Suppressor macrophage treated with lipopolysaccharide for 4 hours (primary cell): ENCODE measurements at regions not wholly inside any gene's neighbourhood (a gene's known extent, or its start where the extent isn't known, plus 50 kb on each side); places are given as distances from the start of the nearest gene placed in this dataset.

Experiments used
- DNase-seq: peaks from one replicate; pipeline ENCODE4 v3.0.0-alpha.2; 2020

DNA sequence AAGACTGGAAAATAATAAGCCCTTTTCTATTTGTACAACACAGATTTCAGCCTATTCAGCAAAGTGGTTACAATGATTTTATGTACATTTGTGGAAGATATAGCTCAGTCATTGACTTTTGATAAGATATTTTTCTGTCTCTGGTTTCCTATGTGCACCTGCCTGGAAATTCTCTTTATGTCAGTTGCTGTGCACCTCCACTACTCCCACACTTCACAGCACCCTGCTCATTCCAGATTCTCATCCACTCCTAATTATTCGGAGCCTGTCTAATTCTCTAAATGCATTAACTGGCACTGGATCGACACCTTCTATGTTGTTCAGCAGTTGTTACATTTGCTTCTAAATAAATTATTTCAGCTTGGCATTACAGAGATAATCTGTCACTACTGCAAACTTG lies 275.1 kb upstream of the RND3 start:
- DNase-seq: no peak

GRCh38 chr2:150759531-150759930 lies 272.1 kb upstream of the RND3 start:
- DNase-seq: no peak

GRCh38 chr2:150759106-150759505 lies 271.6 kb upstream of the RND3 start:
- no peak for DNase-seq

DNA sequence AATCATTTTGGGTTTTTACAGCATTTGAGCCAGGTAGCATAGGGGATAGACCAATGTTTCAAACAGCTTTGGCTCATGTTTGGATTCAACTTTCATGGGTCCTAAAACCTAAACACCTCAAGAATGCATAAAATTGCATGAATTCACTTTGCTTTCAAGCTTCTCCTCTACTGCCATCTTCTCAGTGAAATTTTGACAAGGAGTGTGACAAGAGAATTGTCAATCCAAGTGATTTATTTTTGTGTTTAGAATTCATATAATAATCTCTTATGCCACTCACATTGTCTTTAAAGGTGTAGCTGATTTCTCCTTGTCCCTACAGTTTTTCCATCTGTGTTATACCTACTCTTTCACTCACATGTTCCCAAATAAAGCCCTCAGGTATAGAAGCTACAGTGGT lies 264.8 kb upstream of the RND3 start:
- no peak for DNase-seq

- no peak for DNase-seq
These were observed 263.3 kb upstream of the RND3 start for GRCh38 chr2:150750720-150751119.

- no peak for DNase-seq
These were observed 254.6 kb upstream of the RND3 start for GRCh38 chr2:150742094-150742493.

DNA sequence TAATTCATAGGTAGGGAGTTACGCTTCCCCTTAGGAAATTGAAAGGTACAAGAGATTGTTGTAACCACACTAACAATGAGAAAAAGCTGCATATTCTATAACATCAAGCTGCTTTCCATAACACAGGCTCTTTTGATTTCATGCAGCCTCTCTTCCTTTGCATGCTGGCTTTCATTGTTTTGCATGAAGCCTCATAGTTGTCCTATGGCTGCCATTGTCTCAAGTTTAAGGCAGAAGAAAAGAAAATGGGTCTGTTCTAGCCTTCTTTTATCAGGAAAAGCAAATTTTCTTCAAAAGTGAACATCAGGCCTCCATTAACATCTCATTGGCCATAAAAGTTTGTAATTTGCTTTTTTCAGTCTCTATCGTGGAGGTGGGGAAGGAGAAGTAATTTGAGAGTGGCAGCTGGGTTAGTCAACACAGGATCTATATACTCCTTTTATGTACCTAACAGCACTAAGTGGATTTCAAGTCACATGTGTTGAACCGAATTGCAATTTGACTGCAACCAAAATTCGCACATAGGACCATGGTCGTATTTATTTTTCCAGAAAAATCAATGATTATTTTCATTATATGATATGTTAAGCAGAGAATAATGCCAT lies 248.5 kb upstream of the RND3 start:
- DNase-seq: no peak

DNA sequence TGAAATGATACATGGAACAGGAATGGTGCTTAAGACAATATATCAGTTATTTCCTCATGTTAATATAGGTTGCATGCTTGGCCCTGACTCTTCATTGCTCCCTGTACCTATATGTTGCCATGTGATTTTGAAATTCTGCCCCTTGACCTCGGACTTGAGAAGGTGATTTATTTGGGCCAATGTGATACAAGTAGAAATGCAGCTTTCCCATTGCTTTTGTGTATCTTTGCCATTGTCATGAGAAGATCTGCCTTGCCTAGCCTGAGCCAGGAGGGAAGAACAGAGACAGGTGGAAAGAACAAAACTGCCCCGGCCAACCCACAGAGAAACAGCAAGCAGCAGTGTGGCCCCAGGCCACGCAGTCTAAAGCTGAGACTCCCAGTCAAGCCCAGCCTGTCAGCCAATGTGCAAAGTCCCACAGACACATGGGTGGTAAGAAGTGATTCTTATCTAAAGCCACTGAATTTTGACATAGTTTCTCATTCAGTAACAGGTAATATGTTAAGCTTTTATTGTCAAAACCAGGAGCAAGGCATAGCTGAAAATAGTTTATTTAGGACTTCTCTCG lies 245.7 kb upstream of the RND3 start:
- DNase-seq: no peak

GRCh38 chr2:150732491-150732890 lies 245.0 kb upstream of the RND3 start:
- no peak for DNase-seq

DNA sequence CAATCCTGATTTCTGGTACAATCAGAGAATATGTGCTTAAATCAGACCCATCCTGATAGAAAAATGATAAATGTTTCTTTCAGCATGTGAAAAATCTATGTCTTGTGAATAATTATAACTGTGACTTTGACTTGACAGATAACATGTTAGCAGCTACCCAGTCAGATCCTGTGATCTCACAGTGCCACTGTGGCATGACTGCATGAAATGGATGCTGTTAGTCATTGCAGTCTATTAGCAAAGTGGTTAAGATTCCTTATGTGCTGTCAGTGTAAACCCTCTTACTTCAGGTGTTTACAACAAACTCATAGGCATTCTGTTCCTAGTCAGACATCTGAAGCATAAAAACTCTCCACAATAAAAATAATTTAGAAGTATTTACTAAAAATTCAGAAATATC lies 244.6 kb upstream of the RND3 start:
- DNase-seq: no peak

GRCh38 chr2:150729495-150729955 lies 242.1 kb upstream of the RND3 start:
- no peak for DNase-seq

DNA sequence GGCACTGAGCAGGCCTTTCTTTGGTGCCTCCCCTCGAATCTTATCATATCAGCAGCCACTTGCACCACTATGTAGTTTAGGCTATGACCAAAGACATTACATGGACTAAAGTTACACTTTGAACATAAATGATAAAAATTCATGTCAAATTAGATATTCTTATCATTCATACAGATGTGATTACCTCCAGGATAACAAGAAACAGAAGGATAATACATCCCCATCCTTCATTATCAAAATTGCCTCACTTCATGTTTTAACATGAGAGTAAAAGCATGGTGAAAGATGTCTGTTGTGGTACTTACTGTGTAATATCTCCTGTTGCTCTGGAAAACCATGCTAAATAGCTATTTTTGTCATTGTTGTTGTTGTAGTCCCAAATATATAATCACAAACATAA lies 230.8 kb upstream of the RND3 start:
- DNase-seq: no peak

GRCh38 chr2:150716186-150716585 lies 228.7 kb upstream of the RND3 start:
- DNase-seq: no peak

GRCh38 chr2:150715501-150715900 lies 228.0 kb upstream of the RND3 start:
- no peak for DNase-seq

- no peak for DNase-seq
These were observed 223.4 kb upstream of the RND3 start for GRCh38 chr2:150710916-150711315.

DNA sequence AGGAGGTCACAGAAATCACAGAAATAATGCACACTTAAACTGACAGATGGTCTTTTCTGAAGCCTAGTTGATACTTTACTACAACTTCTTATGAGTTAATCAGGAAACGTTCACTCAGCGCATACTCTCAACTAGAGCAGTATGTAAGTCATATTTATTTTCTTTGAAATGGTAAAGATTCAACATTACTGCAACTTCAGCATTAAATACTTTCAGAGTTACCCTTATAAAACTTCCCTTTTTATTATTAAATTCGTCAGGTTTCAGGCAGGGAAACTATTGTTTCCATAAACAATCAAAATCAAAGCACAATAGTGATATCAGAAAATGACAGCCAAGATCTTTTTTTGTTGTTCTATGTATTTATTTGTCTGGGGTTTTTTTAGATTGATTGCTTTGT lies 222.6 kb upstream of the RND3 start:
- DNase-seq: no peak

DNA sequence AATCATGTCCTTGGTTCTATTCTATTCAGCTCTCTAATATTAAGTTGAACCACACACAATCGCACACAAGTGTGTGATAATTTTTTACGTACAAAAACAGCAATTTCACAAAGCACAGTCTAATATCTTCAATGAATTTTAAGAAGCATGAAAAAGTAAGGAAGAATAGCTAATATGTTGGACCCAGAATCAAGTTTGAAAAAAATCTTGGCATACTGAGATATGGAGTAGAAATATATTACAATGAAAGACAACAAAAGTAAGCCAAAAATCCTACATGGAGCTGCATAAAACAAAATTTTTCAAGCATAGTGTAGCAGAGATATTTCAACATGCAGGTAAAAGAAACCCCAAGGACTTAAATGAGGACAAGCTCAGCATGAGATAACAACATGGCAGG lies 219.1 kb upstream of the RND3 start:
- DNase-seq: no peak

- no peak for DNase-seq
These were observed 218.3 kb upstream of the RND3 start for GRCh38 chr2:150705767-150706166.

- no peak for DNase-seq
These were observed 217.9 kb upstream of the RND3 start for GRCh38 chr2:150705357-150705756.

DNA sequence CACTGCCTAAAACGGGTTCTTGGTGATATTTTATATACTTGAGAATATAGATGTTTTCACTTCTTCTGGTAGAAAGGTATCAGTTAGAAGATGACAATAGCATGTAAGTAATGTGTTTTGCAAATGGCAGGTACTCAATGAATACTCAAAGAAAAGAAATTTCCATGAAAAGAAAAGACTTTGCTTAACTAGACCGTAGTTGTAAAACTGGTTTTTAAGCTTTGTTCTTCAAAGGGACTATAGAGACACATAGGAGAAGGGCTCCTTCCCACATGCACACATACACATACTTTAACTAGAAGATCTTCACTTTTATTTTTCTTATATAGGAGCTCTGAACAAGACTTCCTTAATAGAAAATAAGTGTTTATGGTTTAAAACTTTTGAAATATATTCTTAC lies 215.3 kb upstream of the RND3 start:
- no peak for DNase-seq

GRCh38 chr2:150700666-150701580 lies 213.5 kb upstream of the RND3 start:
- DNase-seq: no peak

DNA sequence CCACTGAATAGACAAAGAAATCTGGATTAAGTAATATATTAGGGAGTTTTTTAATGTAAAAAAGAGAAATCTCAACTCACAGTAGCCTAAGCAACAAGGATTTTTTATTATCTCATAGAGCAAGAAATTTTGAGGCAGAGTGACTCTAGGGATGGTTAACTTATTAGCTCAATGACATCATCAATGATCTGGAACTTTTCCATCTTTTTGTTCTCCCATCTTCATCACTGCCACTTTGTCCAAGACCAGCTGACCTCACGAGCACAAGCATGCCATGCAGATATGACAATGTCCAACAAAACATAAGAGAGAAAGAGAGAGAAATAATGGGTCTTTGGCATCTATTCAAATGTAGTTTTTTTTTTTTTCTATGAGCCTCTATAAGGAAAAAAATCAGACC lies 211.8 kb upstream of the RND3 start:
- DNase-seq: no peak

GRCh38 chr2:150698016-150698661 lies 210.7 kb upstream of the RND3 start:
- DNase-seq: no peak

DNA sequence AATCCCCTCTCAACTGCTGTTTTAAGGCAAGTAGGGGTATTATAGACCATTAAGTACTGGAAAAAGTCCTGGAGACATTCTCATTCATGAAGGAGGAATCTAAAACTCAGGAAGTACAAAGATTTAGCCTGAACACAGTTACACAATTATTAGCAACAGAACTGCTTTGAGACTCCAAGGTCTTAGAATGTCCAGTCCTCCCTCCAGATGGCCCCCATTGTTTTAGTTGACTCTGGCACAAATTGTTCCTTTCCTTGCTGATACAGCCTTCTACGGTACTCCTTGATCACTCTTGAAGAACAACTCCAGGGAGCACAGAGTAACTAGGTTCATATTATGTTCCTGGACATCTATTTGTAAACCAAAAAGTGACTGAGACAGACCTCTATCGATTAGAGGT lies 210.1 kb upstream of the RND3 start:
- no peak for DNase-seq
